IPS DF 4.7 (cell line): ENCODE measurements at regions not wholly inside any gene's neighbourhood (a gene's known extent, or its start where the extent isn't known, plus 50 kb on each side); places are given as distances from the start of the nearest gene placed in this dataset.

Source experiments
- DNase-seq: peaks from one replicate; pipeline ENCODE4 v3.0.0-alpha.2; 2013; ENCODE audit warnings: low spot score; ENCODE audit errors: extremely low read depth

DNA sequence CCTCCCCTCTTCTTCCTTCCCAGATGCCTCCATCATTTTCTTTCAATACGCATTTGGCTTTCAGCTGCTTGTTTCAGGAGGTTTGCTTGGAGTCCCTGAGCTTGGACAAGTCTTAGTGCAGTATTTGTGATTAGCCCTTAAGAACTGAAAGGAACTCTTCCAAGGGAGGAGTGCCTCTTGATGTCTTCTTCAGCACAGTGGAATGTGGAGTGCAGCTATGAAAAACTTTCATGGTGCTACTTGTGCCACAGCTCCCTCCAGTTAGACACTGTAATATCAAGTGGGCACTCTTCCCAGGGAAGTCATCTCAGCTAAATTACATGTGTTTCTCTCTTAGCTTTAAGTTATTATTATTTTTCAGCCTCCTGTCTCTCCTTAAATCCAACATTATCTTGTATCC lies 173.1 kb downstream of the NECTIN3 start:
- DNase-seq, result no peak

DNA sequence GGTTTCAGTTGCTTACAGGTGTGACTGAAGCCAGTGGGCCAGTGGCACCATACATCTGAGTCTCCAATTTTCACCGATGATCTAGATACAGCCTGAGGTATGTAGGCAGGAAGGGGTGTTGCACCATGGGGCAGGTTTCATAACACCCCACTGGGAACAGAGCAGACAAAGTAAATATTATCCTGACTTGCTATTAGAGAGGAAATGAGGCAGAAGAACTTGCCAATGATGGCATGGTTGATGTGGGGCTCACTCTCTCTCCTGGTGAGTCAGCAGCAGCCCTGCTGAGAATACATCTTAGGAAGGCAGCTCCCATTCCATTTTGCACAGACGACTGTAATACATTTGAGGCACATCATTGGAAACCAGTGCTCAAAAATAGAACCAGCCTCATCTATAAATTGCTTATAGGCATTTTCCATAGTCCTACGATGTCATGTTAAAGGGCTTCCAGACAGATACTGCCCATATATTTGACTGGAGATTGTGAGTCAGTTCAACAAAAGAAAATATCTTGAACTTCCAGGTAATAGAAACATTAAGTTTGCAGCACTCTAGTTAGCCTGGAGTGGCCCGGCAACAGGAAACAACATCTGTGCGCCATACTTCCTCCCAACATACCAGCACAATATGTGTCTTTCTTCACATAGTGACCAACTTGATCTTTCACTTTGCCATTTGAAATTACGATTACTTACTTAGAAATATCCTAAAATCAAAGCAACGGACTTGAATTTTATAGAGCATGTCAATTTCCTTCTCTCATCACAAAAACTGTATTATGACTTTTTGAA lies 175.5 kb downstream of the NECTIN3 start:
- no peak for DNase-seq

DNA sequence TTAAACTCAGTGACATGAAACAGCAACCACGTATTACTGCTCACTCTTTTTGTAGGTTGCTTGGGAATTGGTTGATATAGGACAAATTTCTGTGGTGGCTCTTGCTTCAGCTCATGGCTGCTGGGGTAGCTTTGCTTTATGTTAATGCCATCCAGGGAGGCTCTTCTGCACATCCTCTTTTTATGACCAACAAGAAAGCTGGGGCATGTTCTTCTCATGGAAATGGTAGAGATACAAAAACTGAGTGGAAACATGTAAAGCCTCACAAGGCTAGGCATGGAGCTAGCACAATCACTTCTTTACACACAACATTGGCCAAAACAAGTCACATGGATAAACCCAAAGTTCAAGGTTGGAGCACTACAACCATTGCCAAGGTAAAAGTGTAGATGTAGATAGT lies 176.8 kb downstream of the NECTIN3 start:
- no peak for DNase-seq

DNA sequence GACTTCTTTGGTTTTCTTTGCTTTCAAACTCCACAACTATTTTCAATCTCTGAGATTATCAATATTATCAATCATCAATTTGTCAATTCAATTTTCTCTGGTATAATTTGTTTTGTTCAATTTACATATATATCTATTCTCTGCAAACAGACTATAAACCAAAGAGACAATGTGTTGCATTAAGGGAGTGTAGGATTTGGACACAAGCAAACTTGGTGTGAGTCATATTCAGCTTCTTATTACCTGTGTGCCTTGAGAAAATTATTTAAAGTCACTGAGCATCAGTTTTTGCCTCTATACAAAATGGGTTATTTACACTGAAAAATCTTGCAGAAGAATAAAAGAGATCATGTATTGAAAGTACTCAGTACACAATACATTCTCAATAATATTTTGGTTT lies 177.8 kb downstream of the NECTIN3 start:
- DNase-seq, result no peak

DNA sequence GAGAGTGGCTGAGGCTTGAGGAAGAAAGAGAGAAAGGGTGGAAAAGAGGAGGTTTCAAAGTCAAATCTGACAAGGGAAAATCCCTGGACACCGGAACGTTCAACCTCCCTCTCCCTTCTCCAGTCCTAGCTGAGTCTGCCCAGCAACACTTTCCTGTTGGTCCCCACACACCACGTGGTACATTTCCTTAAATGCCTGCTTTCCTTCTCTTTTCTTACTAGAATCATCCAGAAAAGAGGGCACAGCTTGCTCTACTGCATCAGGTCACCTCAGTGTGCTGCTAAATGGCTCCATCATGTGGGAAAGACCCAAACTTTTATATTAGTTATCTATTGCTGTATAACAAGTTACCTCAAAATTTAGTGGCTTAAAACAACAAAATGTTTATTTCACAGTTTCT lies 181.2 kb downstream of the NECTIN3 start:
- DNase-seq, result peak; percentile 22

DNA sequence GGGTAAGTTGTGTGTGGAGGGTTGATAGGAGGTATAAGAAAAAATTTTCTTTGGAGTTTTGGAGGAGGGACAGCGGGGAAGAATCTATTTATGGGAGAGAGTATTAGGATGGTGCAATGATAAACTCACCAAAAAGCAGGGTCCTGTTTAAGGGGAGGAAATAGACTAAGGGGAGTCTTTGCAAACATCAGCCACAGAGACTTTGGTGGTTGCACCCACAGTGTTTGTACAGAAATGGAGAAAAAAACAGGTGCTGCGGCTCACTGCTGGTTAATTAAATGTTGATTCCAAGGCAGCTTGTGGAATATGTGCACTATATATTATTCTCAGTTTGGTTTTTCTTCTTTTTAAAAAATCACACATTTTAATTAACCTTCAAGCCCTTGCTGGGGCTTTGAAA lies 182.1 kb downstream of the NECTIN3 start:
- no peak for DNase-seq

DNA sequence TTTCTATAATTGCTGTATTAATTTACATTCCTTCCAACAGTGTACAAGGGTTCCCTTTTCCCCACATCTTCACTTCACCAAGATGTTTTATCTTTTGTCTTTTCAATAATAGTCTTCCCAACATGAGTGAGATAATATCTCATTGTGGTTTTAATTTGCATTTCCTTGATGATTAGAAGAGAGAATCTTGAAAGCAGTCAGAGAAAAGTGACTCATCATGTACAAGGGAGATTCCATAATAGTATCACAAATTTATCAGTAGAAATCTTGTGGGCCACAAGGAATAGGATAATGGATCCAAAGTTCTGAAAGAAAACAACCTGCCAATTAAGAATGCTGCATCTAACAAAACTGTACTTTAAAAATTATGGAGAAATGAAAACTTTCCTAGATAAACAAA lies 189.3 kb downstream of the NECTIN3 start:
- no peak for DNase-seq

DNA sequence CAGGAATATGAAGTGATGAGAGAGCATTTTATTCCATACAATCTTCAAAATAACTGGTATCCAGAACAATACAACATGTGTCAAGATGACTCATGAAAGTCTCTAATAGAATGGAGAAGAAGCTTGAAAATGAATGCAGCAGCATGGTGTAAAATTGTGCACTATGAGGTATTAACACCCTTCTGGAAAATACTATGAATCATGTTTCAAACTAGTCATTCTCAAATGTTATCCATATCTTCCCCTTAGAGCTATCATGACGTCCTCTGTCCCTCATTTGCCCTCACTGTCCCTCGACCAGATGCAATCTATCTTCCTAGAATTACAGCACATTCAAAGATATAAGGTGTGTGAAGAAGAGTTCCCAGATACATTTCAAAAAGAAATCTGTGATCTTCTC lies 198.2 kb downstream of the NECTIN3 start:
- DNase-seq, result no peak

DNA sequence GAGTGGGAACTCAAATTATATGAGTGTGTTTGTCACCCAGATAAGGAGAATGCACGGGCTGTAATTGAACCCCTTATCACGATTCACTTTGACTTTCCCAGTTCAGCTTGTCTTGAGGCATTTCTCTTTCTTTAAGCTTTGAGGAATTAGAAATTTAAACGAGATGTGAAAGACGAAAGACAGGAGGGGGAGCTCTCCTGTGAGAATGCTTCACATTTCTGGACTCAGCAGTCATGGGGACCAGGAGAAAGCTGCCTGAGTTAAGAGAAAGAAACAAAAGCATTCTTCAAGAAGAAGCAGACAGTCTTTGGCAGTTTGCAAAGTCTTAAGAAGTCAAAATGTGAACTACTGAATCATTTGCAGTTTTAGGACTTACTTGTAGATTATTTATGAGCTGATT lies 205.6 kb downstream of the NECTIN3 start:
- DNase-seq, result peak; percentile 41

DNA sequence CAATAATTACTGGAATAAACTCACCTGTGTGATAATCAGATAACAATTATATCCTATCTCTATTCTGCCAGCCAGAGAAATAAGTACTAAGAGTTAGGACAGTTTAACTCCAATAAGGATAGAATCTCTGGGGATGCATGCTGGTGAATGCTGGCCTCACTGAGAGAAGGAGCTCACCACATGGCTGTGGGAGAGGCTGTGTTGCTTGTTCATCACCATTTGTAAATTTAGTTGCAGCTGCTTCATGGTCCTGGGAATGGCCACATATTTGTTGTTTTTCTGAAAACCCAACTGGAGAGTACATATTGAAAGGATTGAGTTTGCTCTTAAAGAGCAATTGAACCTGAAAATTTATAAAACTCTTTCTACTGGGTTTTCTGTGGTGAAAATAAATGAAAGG lies 207.3 kb downstream of the NECTIN3 start:
- no peak for DNase-seq

DNA sequence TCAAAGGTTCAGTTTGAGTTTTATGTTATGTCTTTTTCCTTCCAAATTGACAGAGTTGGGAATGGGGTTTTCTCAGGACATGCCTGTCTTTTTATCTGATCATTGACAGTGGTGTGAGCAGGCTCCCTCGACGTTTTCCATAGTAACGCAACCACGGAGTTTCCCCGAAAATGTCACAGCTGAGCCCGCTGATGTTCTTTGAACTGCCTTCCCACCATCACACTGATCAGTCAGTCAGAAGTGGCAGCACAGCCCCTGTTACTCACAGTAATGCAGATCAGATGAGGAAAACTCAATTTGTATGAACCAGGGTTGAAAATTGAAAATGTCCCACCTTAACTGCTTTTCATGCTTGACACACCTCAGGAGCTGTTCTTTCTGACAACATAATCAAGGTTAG lies 210.4 kb downstream of the NECTIN3 start:
- DNase-seq, result no peak

DNA sequence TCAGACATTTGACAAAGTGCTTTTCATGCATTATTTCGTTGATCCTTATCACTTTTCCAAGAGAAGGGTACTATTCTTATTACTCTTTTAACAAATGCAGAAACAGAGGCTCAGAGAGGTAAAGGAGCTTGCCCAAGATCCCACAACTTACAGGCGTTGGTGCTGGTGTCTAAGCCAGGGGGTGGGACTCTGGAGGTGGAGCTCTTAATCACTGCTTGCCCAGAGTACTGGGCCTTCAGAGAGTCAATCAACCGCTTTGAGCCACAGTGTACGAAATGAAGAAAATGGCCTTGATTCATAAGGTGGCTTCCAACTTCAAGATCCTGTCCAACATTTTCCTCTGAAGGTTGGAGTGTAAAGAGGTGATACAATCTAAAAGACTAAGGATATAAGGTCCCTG lies 211.5 kb downstream of the NECTIN3 start:
- no peak for DNase-seq

DNA sequence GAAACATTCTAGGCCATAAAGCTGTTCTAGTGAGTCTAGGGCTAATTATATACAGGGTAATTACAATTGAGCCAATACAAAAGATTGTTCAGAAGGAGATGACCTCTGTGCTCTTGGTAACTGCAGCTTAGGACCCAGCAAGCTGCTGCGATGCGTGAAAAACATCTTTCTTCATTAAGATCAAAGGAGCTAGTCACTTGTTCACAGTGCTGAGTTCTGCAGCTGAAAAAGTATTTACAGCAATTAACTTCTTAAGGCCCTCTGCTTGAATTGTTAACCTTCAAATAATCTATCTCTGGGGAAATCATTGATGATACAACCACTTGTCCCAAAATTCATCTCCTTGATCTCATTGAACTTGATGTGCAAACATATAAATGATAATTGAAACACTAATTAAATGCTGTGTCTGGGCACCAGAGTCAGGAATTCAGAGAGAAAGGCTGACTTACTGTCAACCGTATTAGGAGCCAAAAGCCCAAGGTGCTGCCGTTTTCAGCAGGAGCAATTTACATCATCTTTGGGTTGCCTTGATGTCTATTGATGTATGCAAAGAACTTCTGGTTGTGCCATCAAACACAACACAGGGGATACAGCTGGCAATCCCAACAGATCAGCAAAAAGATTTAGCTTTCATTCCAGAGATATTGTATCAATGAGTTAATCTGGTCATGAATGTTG lies 213.0 kb downstream of the NECTIN3 start:
- no peak for DNase-seq

DNA sequence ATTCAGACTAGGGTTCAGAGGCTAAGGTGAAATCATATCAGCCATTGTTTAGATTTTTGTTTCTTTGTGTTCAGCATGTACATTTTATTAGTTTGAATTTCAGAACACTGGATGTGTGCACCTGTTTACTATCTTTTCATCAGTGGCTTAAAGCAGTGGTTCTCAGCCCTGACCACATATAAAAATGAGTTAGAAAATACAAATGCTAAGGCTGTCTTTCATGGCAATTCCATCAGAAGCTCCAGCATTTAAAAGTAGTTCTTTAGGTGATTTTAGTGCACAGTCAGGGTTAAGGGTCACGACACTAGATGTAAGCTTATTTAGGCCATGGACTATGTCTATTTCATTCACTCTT lies 213.5 kb downstream of the NECTIN3 start:
- DNase-seq, result no peak

DNA sequence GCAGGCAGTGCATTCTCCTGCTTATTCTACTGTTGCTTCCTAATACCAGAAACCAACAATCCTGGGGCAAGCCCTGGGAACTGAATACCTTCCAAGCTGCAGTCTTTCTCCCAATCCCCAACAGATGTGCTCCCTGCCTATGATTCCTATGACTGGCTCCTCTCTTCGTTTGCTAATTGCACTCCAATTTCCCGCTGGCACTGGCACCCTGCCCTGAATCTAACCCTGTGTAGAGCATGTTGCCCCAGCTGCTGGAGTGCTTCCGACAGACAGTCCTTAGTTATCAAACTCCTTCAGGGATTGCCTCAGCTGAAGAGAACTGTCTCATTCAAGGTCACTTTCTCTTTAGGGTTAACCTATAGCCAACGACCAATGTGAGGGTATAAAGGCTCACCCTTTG lies 214.1 kb downstream of the NECTIN3 start:
- no peak for DNase-seq

DNA sequence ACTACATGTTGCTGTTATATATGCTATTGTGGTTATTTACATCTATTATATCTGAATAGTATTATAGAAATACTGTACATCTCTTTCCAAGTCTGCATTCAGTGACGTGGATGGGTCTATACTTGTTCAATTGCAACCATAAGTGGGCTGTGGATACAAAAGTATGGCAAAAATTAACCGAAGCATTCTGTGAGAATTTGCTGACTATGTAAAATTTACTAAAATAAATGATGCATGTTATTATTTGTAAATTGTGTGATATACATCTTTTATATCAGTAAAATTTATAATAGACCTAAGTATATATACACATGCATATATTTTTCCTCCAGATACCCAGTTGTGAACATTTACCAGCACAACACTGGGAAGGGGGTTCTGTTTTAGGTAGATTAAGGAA lies 215.1 kb downstream of the NECTIN3 start:
- DNase-seq, result no peak

DNA sequence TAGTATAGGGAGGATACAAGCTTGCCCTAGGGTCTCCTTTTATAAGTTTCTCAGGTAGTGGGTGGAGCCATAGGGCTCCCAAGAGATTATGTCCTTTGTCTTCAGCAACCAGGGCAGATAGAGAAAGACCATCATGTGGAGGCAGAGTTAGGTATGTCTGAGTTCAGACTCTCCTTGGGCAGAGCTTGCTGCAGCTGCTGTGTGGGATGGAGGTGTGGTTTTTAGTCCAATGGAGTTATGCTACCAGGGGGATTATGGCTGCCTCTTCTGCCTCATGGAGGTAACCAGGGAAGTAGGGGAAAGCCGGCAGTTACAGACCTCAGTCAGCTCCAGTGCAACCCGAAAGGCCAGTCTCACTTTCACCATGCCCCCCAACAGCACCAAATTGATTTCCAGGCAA lies 220.5 kb downstream of the NECTIN3 start:
- no peak for DNase-seq

DNA sequence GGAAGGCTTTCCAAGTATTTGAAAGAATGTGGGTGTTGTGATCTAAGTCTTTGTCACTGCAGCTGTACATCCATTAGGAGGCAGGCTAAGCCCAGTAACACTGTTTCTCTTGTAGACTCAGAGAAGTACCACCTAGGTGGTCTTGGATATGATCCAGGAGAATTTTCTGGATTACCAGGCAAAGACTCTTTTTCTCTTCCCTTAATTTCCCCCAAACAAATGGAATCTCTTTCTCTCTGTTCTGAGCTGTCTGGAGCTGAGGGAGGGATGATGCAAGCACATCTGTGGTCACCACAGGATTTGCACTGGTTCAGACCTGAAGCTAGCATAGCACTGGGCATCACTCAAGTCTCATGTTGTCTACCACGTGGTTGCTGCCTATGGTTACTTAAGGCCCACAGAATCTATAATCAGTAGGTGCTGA lies 227.6 kb downstream of the NECTIN3 start:
- no peak for DNase-seq

DNA sequence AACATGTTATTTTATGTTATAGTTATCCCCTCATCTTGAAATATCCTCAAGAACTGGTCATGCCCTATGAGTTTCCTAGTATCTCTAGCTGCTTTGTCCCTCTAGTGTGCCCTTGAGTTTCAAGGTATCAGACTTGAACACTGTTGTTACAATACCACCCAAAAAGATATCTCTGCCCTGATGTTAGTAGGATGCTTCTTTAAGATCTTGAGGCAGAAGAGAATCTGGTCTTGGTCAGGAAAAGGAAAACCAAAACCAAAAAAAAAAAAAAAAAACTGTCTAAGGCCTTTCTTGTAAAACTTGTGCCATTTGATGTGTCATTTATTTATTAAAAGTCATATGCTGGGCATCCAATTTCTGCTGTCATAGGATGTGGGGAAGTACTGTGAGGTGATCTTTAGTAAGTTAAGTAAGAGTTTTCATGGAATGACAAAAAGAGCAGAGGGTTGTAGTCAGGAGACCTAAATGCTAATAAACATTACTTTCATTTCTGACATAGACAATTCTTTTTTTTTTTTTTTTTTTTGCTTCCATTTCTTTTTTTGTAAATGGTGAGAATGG lies 229.7 kb downstream of the NECTIN3 start:
- DNase-seq, result no peak

DNA sequence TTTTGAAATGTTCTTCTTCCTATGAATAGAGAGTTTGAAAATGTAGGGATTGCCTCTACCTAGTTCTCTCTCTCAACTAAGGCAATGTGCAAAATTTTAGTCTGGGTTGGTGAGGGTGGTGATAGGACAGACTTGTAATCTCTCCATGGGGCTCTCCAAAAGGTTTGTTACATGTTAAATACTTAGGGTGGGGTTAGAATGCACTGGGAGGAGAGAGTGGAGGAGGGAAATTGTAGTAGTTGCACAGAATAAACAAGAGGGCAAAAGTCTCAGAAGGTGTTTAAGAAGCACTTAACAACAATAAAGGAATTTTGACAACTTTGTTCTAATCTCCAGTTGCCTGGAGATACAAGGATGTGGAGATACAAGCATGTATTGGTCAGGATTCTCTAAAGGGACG lies 230.4 kb downstream of the NECTIN3 start:
- no peak for DNase-seq

DNA sequence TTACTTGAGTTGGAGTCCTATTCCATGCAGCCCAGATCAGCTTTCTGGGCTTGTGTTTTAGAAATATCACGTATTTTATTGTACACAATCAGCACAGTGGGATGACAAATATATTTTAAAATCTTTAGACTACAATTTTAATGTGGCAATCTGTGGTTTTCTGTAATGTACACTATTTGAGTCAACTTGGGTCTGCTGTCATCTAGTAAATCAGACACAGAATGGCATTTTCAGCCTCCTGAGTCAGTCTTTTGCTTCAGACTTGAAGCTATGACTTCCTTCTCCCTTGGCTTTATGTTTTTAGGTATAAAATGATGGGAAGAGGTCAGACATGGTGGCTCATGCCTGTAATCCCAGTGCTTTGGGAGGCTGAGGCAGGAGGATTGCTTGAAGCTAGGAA lies 232.1 kb downstream of the NECTIN3 start:
- no peak for DNase-seq

DNA sequence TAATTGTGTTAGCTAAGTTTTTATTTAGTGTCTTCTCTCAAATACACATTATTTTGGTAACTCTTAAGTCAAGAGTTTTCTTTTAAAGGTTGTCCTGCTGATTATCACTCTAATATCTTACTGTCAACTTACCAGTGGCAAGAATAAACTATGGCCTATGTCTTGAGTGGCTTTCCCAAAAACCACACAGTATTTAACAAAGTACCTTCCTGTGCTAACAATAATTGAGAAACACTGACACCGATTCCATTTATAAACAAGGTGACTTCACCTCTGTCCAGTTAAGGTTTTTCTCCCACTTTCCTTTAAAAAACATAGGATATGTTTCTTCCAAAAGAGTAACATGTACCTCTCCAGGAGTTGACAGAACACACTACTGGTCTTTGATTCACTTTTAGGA lies 234.3 kb upstream of the CD96 start:
- no peak for DNase-seq

DNA sequence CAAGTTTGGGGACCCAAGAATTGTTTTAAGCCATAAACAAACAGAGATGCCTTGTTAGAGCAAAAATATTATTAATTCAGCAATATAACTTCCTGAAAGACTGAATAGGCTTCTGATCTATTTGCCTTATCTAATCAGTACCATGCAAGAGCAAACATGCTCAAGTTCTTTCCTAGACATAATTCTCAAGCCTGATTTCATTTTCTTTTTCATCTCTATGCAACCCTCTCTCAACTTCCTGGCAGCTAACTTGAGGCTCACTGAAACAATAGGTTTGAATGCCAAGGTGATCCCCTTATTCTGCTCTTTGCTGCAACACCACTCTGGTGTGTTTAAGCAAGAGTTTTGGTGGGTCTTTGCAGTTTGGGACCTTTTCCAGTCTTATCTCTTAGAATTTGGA lies 230.9 kb upstream of the CD96 start:
- no peak for DNase-seq
